Thyroid gland (tissue), 4 donors: ENCODE measurements at regions not wholly inside any gene's neighbourhood (a gene's known extent, or its start where the extent isn't known, plus 50 kb on each side); places are given as distances from the start of the nearest gene placed in this dataset.

Source experiments
- POLR2A ChIP-seq, 2 donors: fragments of 450-650 bp; IDR thresholded peaks; one replicate each; pipeline ENCODE4 v1.6.1; 2017; ENCODE audit warnings: antibody characterized with exemption in 2 of 2, mild to moderate bottlenecking in 2 of 2, moderate library complexity in 1 of 2
- TF ChIP-seq, protein P1 (sequence below), 6 experiments: fragments of 200-600 bp in 3 of 6; fragments of 450-650 bp in 3 of 6; sonication (generic) in 3 of 6; IDR thresholded peaks; one replicate each; pipeline ENCODE4 v1.5.1; 2016 to 2019; ENCODE audit warnings: antibody characterized with exemption in 6 of 6, mild to moderate bottlenecking in 2 of 6, inconsistent platforms in 1 of 6, moderate library complexity in 1 of 6

DNA sequence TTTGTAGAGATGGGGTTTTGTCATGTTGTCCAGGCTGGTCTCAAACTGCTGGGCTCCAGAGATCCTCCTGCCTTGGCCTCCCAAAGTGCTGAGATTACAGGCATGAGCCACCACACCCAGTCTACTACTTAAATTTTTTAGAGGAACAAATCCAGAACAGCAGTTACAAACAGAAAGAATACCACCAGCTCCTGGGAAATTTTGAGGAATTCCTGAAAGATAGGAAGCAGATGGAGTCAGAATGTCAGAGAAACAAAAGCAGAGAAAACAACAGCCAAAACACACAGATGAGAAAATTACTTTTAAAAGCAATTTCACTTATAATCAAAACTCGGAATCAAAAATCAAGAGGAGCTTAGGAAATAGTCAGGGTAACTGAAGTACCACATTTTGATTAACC lies 543.3 kb upstream of the MARCKS start:
- TF ChIP-seq, protein P1, sequence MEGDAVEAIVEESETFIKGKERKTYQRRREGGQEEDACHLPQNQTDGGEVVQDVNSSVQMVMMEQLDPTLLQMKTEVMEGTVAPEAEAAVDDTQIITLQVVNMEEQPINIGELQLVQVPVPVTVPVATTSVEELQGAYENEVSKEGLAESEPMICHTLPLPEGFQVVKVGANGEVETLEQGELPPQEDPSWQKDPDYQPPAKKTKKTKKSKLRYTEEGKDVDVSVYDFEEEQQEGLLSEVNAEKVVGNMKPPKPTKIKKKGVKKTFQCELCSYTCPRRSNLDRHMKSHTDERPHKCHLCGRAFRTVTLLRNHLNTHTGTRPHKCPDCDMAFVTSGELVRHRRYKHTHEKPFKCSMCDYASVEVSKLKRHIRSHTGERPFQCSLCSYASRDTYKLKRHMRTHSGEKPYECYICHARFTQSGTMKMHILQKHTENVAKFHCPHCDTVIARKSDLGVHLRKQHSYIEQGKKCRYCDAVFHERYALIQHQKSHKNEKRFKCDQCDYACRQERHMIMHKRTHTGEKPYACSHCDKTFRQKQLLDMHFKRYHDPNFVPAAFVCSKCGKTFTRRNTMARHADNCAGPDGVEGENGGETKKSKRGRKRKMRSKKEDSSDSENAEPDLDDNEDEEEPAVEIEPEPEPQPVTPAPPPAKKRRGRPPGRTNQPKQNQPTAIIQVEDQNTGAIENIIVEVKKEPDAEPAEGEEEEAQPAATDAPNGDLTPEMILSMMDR (IDR thresholded peaks at IDR 0.05), result no peak
- TF ChIP-seq POLR2A (IDR thresholded peaks at IDR 0.05), result no peak
